ENCODE measurements at regions not wholly inside any gene's neighbourhood (a gene's known extent, or its start where the extent isn't known, plus 50 kb on each side); places are given as distances from the start of the nearest gene placed in this dataset.

- TF ChIP-seq CTCF (IDR thresholded peaks at IDR 0.05) (no peak), ZFX (IDR thresholded peaks at IDR 0.05; ENCODE audit: borderline replicate concordance) (no peak)
These were observed 992.8 kb upstream of the ADGRL2 start for GRCh38 chr1:80807981-80808380.
